ENCODE measurements at regions not wholly inside any gene's neighbourhood (a gene's known extent, or its start where the extent isn't known, plus 50 kb on each side); places are given as distances from the start of the nearest gene placed in this dataset.

DNA sequence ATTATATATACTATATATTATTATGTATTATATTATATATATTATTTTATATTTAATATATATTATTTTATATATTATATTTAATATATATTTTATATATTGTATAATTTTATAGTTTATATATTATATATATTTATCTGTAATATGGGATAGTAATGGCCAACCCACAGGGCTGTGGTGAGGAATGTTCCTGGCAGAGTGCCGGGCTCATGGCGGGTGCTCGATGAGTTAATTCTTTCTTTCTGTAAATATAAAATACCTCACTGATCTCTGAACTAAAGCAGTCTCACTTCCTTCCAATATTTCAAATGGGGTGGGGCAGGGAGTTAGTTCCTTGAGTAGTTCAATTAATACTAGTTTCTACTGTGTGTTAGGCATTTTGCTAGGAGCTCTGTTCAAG is 389.4 kb downstream of the TSN start:
- H3K79me2 ChIP-seq (ENCODE audit: control insufficient read depth, low read length): no peaks in the 10 kb centered on the region
- no peaks in the 10 kb centered on the region for H3K27me3 ChIP-seq (ENCODE audit: control insufficient read depth, low read length)
- H3F3A ChIP-seq (ENCODE audit: control insufficient read depth, insufficient read depth): no peaks in the 10 kb centered on the region
- H3K27ac ChIP-seq (ENCODE audit: low read depth, low read length): no peak overlapping the region
- H4K20me1 ChIP-seq (ENCODE audit: control insufficient read depth, insufficient read depth, low read depth, low read length): no peaks in the 10 kb centered on the region
- H3K36me3 ChIP-seq (ENCODE audit: control insufficient read depth, low read length): no peaks in the 10 kb centered on the region
- H3K4me1 ChIP-seq (ENCODE audit: control insufficient read depth, low read length): peaks cover 7% of the 10 kb centered on the region; the same call in 1 of the 2 replicates
- TF ChIP-seq, protein P1, sequence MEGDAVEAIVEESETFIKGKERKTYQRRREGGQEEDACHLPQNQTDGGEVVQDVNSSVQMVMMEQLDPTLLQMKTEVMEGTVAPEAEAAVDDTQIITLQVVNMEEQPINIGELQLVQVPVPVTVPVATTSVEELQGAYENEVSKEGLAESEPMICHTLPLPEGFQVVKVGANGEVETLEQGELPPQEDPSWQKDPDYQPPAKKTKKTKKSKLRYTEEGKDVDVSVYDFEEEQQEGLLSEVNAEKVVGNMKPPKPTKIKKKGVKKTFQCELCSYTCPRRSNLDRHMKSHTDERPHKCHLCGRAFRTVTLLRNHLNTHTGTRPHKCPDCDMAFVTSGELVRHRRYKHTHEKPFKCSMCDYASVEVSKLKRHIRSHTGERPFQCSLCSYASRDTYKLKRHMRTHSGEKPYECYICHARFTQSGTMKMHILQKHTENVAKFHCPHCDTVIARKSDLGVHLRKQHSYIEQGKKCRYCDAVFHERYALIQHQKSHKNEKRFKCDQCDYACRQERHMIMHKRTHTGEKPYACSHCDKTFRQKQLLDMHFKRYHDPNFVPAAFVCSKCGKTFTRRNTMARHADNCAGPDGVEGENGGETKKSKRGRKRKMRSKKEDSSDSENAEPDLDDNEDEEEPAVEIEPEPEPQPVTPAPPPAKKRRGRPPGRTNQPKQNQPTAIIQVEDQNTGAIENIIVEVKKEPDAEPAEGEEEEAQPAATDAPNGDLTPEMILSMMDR (IDR thresholded peaks at IDR 0.05; ENCODE audit: low read depth, low read length, poor library complexity, severe bottlenecking): no peak
- no peak for TF ChIP-seq EZH2phosphoT487 (IDR thresholded peaks at IDR 0.05; ENCODE audit: borderline replicate concordance, low read length)
- H3K4me2 ChIP-seq (ENCODE audit: low read length): no peak overlapping the region
- no peaks in the 10 kb centered on the region for H3K9me2 ChIP-seq (replicated peaks; ENCODE audit: control insufficient read depth, low read length)
- no peak overlapping the region for H3K4me3 ChIP-seq (ENCODE audit: low read length)
- H3K9me3 ChIP-seq (ENCODE audit: control insufficient read depth, insufficient read depth, low read length): no peaks in the 10 kb centered on the region

DNA sequence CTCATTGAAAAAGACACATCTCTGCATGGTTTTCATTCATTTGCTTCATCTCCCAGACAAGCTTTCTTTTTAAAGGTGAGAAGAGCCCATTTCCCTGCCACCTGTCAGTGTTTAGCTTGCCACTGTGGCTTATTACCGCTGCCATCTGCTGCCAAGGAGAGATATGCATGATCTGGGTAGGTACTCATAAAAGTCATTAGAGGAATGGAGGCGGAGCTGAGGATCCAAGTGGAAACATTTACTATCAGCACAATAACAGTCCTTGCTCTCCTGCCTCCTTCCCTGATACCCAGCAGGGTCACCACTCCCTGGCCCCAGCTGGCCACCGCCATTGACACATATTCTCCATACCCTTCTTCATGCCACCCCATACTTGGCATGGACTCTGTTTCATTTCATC is 390.4 kb downstream of the TSN start:
- Histone ChIP-seq H3K4me1 (ENCODE audit: control insufficient read depth, low read length) (peaks cover 7% of the 10 kb centered on the region; the same call in 1 of the 2 replicates), H3K27ac (ENCODE audit: low read depth, low read length) (no peak overlapping the region), H3K9me2 (replicated peaks; ENCODE audit: control insufficient read depth, low read length) (no peaks in the 10 kb centered on the region), H3K4me3 (ENCODE audit: low read length) (no peak overlapping the region), H3K36me3 (ENCODE audit: control insufficient read depth, low read length) (no peaks in the 10 kb centered on the region), H3K4me2 (ENCODE audit: low read length) (no peak overlapping the region), H3K79me2 (ENCODE audit: control insufficient read depth, low read length) (no peaks in the 10 kb centered on the region), H4K20me1 (ENCODE audit: control insufficient read depth, insufficient read depth, low read depth, low read length) (no peaks in the 10 kb centered on the region), H3K9me3 (ENCODE audit: control insufficient read depth, insufficient read depth, low read length) (no peaks in the 10 kb centered on the region), H3K27me3 (ENCODE audit: control insufficient read depth, low read length) (no peaks in the 10 kb centered on the region), H3F3A (ENCODE audit: control insufficient read depth, insufficient read depth) (no peaks in the 10 kb centered on the region)
- no peak for TF ChIP-seq EZH2phosphoT487 (IDR thresholded peaks at IDR 0.05; ENCODE audit: borderline replicate concordance, low read length)
- TF ChIP-seq, protein P1 (IDR thresholded peaks at IDR 0.05; ENCODE audit: low read depth, low read length, poor library complexity, severe bottlenecking): no peak

DNA sequence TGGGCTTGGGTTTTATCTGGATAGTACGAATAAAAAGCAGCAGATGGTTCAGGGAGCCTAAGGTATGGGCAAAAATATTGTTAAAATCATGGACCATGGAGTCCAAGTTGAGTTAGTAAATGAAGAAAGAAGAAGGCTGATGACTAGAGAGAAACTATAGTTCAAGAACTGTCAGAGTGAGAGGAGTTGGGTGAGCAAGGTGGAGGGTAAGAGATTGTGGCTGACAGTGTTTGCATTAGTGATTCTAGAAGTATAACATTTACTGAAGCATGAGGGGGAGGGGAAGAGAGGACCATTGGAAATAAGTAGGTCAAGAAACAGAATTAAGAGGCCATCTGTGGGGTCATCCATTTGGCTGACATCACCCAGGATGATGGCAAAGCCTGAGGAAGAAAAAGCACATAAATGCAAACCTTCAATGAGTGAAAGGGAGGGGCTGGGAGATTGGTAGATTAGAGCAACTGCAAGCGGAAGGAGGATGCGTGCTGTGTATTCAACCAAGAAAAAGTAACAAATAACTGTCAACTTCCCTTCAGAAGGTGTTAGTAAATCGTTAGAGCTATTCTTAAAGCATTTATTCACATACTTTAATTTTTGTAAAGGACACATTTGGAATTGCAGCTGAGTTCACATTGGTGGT is 392.8 kb downstream of the TSN start:
- TF ChIP-seq, protein P1 (IDR thresholded peaks at IDR 0.05; ENCODE audit: low read depth, low read length, poor library complexity, severe bottlenecking): no peak
- TF ChIP-seq EZH2phosphoT487 (IDR thresholded peaks at IDR 0.05; ENCODE audit: borderline replicate concordance, low read length): no peak
- Histone ChIP-seq H3F3A (ENCODE audit: control insufficient read depth, insufficient read depth) (no peaks in the 10 kb centered on the region), H3K9me2 (replicated peaks; ENCODE audit: control insufficient read depth, low read length) (no peaks in the 10 kb centered on the region), H3K9me3 (ENCODE audit: control insufficient read depth, insufficient read depth, low read length) (no peaks in the 10 kb centered on the region), H3K4me2 (ENCODE audit: low read length) (no peak overlapping the region), H3K4me3 (ENCODE audit: low read length) (no peak overlapping the region), H3K36me3 (ENCODE audit: control insufficient read depth, low read length) (no peaks in the 10 kb centered on the region), H4K20me1 (ENCODE audit: control insufficient read depth, insufficient read depth, low read depth, low read length) (no peaks in the 10 kb centered on the region), H3K79me2 (ENCODE audit: control insufficient read depth, low read length) (no peaks in the 10 kb centered on the region), H3K27ac (ENCODE audit: low read depth, low read length) (no peak overlapping the region), H3K4me1 (ENCODE audit: control insufficient read depth, low read length) (peaks cover 7% of the 10 kb centered on the region; the same call in 1 of the 2 replicates), H3K27me3 (ENCODE audit: control insufficient read depth, low read length) (no peaks in the 10 kb centered on the region)
